ENCODE measurements at regions not wholly inside any gene's neighbourhood (a gene's known extent, or its start where the extent isn't known, plus 50 kb on each side); places are given as distances from the start of the nearest gene placed in this dataset.

GRCh38 chr17:77300016-77300686, 159.4 kb downstream of the SEC14L1 start (continued):
- TF ChIP-seq CEBPZ (IDR thresholded peaks at IDR 0.05; ENCODE audit: low read length), result no peak
- TF ChIP-seq NONO (IDR thresholded peaks at IDR 0.05), result no peak
- peak; percentile 54; the same call in 1 of the 2 replicates for TF ChIP-seq NONO (CRISPR knock-in tag; conservative IDR thresholded peaks at IDR 0.05)
- TF ChIP-seq NFATC3 (CRISPR knock-in tag; IDR thresholded peaks at IDR 0.05), result no peak
- peak; percentile 47; the same call in 1 of the 2 replicates for TF ChIP-seq REPIN1 (CRISPR knock-in tag; IDR thresholded peaks at IDR 0.05; ENCODE audit: borderline replicate concordance, low read depth)
- TF ChIP-seq HMG20A (CRISPR knock-in tag; IDR thresholded peaks at IDR 0.05; ENCODE audit: borderline replicate concordance), result peak; percentile 39; the same call in 1 of the 2 replicates
- TF ChIP-seq NFYB (CRISPR knock-in tag; IDR thresholded peaks at IDR 0.05), result no peak
- TF ChIP-seq DDIT3 (CRISPR knock-in tag; IDR thresholded peaks at IDR 0.05), result no peak
- TF ChIP-seq ZFP36 (IDR thresholded peaks at IDR 0.05; ENCODE audit: borderline replicate concordance, low read depth, low read length, partially characterized antibody), result no peak
- TF ChIP-seq ARID5B (CRISPR knock-in tag; IDR thresholded peaks at IDR 0.05), result peak; percentile 59; the same call in 1 of the 2 replicates
- TF ChIP-seq ATF6 (CRISPR knock-in tag; conservative IDR thresholded peaks at IDR 0.05), result no peak
- TF ChIP-seq PATZ1 (CRISPR knock-in tag; IDR thresholded peaks at IDR 0.05), result peak; percentile 97
- TF ChIP-seq TEAD3 (CRISPR knock-in tag; optimal IDR thresholded peaks at IDR 0.05; ENCODE audit: borderline replicate concordance), result peak; percentile 51
- TF ChIP-seq ZBTB21 (CRISPR knock-in tag; IDR thresholded peaks at IDR 0.05), result no peak
- TF ChIP-seq ZNF17 (CRISPR knock-in tag; IDR thresholded peaks at IDR 0.05), result no peak
- 0 out of 2 replicates have a peak, but pooled peaks have one; percentile 8 for TF ChIP-seq NR2C2 (CRISPR knock-in tag; IDR thresholded peaks at IDR 0.05; ENCODE audit: borderline replicate concordance)
- TF ChIP-seq HCFC1 (IDR thresholded peaks at IDR 0.05; ENCODE audit: low read depth, low read length), result no peak
- peak; percentile 45; the same call in 1 of the 2 replicates for TF ChIP-seq NFIC (IDR thresholded peaks at IDR 0.05; ENCODE audit: low read length)

Measured in HepG2 (cell line).